IMR-90 (cell line): ENCODE measurements at regions not wholly inside any gene's neighbourhood (a gene's known extent, or its start where the extent isn't known, plus 50 kb on each side); places are given as distances from the start of the nearest gene placed in this dataset.

Source experiments
- ATAC-seq: fragments of 200-7000 bp; cut with Tn5 transposase; 2 replicates; pipeline ENCODE4 v1.9.1; 2020; ENCODE audit warnings: low read depth, mild to moderate bottlenecking, moderate library complexity
- BruUV-seq: library from RNA; stranded (reverse); fragments of 400-500 nt; replicated peaks from 2 replicates; lab custom pipeline; 2021; lab: Mats Ljungman, UMichigan
- CTCF ChIA-PET: fragments of 300-600 bp; formaldehyde crosslinking; extraction: SDS; loops from one replicate; lab custom pipeline; 2021; ENCODE audit warnings: antibody characterized with exemption; lab: Yijun Ruan, JAX
- POLR2A ChIA-PET: fragments of 300-600 bp; sonication (Branson Sonifier 250); formaldehyde crosslinking; loops from one replicate; lab custom pipeline; 2022; ENCODE audit warnings: antibody characterized with exemption; ENCODE audit not compliant: unreplicated experiment; lab: Charles Lee
- DNase-seq: peaks from one replicate; pipeline ENCODE4 v3.0.0; 2013
- H2AFZ ChIP-seq: replicated peaks from 2 replicates; pipeline ENCODE3; 2013; ENCODE audit warnings: low read length, mild to moderate bottlenecking; ENCODE audit not compliant: poor library complexity
- H2AK5ac ChIP-seq: 2 replicates; pipeline ENCODE4 v1.6.1; 2013; ENCODE audit warnings: low read depth, low read length, inconsistent platforms
- H2AK9ac ChIP-seq: replicated peaks from 2 replicates; pipeline ENCODE3; 2013; ENCODE audit warnings: mild to moderate bottlenecking, low read depth, low read length, moderate library complexity; ENCODE audit not compliant: poor library complexity
- H2BK120ac ChIP-seq: 2 replicates; pipeline ENCODE4 v1.6.1; 2013; ENCODE audit warnings: low read depth, low read length, inconsistent platforms
- H2BK15ac ChIP-seq: 3 replicates; pipeline ENCODE4 v1.6.1; 2013; ENCODE audit warnings: low read depth, low read length, inconsistent platforms
- H2BK20ac ChIP-seq: 2 replicates; pipeline ENCODE4 v1.6.1; 2013; ENCODE audit warnings: low read depth, mild to moderate bottlenecking, inconsistent platforms, low read length, moderate library complexity
- H2BK5ac ChIP-seq: 2 replicates; pipeline ENCODE4 v1.6.1; 2013; ENCODE audit warnings: mild to moderate bottlenecking, low read depth, low read length, inconsistent platforms; ENCODE audit not compliant: poor library complexity, severe bottlenecking
- H3K14ac ChIP-seq: replicated peaks from 2 replicates; pipeline ENCODE4 v1.6.1; 2013; ENCODE audit warnings: low read depth, low read length, inconsistent platforms
- H3K18ac ChIP-seq: 2 replicates; pipeline ENCODE4 v1.6.1; 2013; ENCODE audit warnings: low read depth, low read length, control low read depth
- H3K23ac ChIP-seq: 2 replicates; pipeline ENCODE4 v1.6.1; 2013; ENCODE audit warnings: low read depth, low read length, inconsistent platforms
- H3K27ac ChIP-seq: 2 replicates; pipeline ENCODE4 v1.5.1; 2013; ENCODE audit warnings: mild to moderate bottlenecking, control low read depth, low read length; ENCODE audit not compliant: insufficient read depth
- H3K27me3 ChIP-seq: 2 replicates; pipeline ENCODE4 v1.6.1; 2013; ENCODE audit warnings: low read length; ENCODE audit not compliant: control insufficient read depth, insufficient read depth
- H3K36me3 ChIP-seq: 2 replicates; pipeline ENCODE4 v1.6.1; 2013; ENCODE audit warnings: low read length, mixed read lengths; ENCODE audit not compliant: control insufficient read depth, insufficient read depth
- H3K4ac ChIP-seq: 2 replicates; pipeline ENCODE4 v1.6.1; 2013; ENCODE audit warnings: low read depth, low read length, inconsistent platforms
- H3K4me1 ChIP-seq: 2 replicates; pipeline ENCODE4 v1.6.1; 2013; ENCODE audit warnings: low read length, mixed read lengths; ENCODE audit not compliant: control insufficient read depth, insufficient read depth
- H3K4me2 ChIP-seq: 2 replicates; pipeline ENCODE4 v1.6.1; 2013; ENCODE audit warnings: low read depth, mild to moderate bottlenecking, control low read depth, low read length, moderate library complexity
- H3K4me3 ChIP-seq: 2 replicates; pipeline ENCODE4 v1.5.1; 2013; ENCODE audit warnings: low read depth, mild to moderate bottlenecking, control low read depth, low read length, moderate library complexity; ENCODE audit not compliant: insufficient read depth
- H3K56ac ChIP-seq: 2 replicates; pipeline ENCODE4 v1.6.1; 2013; ENCODE audit warnings: low read length, inconsistent platforms; ENCODE audit not compliant: insufficient read depth; ENCODE audit errors: extremely low read depth
- H3K79me1 ChIP-seq, 2 experiments: 2 replicates each; pipeline ENCODE4 v1.6.1; 2013; ENCODE audit warnings: low read length in 2 of 2, inconsistent platforms in 1 of 2, low read depth in 1 of 2
- H3K9ac ChIP-seq: 2 replicates; pipeline ENCODE4 v1.6.1; 2013; ENCODE audit warnings: low read depth, low read length, control low read depth
- H3K9me1 ChIP-seq: 2 replicates; pipeline ENCODE4 v1.6.1; 2013; ENCODE audit warnings: low read length, inconsistent platforms; ENCODE audit not compliant: insufficient read depth
- H3K9me3 ChIP-seq: 2 replicates; pipeline ENCODE4 v1.6.1; 2013; ENCODE audit warnings: low read length; ENCODE audit not compliant: control insufficient read depth, insufficient read depth
- H4K20me1 ChIP-seq: 2 replicates; pipeline ENCODE4 v1.6.1; 2013; ENCODE audit warnings: low read length, inconsistent platforms; ENCODE audit not compliant: insufficient read depth
- H4K5ac ChIP-seq: 2 replicates; pipeline ENCODE4 v1.6.1; 2013; ENCODE audit warnings: mild to moderate bottlenecking, low read depth, low read length, control low read depth
- H4K8ac ChIP-seq, 2 experiments: 2 replicates each; pipeline ENCODE4 v1.6.1; 2013; ENCODE audit warnings: low read depth in 2 of 2, low read length in 2 of 2, control low read depth in 1 of 2, inconsistent platforms in 1 of 2
- H4K91ac ChIP-seq: 2 replicates; pipeline ENCODE4 v1.6.1; 2013; ENCODE audit warnings: low read depth, low read length, inconsistent platforms; ENCODE audit not compliant: insufficient read depth
- CTCF ChIP-seq: conservative IDR thresholded peaks from 2 replicates; pipeline ENCODE4 v1.5.1; 2012; ENCODE audit warnings: mild to moderate bottlenecking, low read depth, low read length, improper control_type of control experiment
- RCOR1 ChIP-seq: IDR thresholded peaks from 2 replicates; pipeline ENCODE4 v1.6.1; 2012; ENCODE audit warnings: mild to moderate bottlenecking, low read length, improper control_type of control experiment; ENCODE audit not compliant: insufficient replicate concordance
- WGBS, 2 experiments: methylation state at CpG; one replicate each; pipeline versions ENCODE4 v1.1.5 to v1.1.7; 2013; ENCODE audit warnings: missing lambda C conversion rate in 2 of 2; ENCODE audit not compliant: insufficient read length in 1 of 2; ENCODE audit errors: extremely low coverage in 2 of 2; 5-methylcytosine and 5-hydroxymethylcytosine counted together
- dilution Hi-C: fragments of 300-500 bp; cut with HindIII; formaldehyde crosslinking; loops from one replicate; pipeline ENCODE4 v1.14.3; 2018; ENCODE audit warnings: low sequenced_read_pairs; ENCODE audit not compliant: unreplicated experiment
- in situ Hi-C: fragments of 300-500 bp; cut with MboI; formaldehyde crosslinking; loops from 3 replicates; pipeline ENCODE4 v1.14.3; 2019; ENCODE audit warnings: low sequenced_read_pairs, inconsistent platforms, mixed read lengths
- intact Hi-C: fragments of 100-400 bp; cut with micrococcal nuclease; formaldehyde crosslinking; loops from 2 replicates; pipeline ENCODE4 v1.10.0; 2022

- WGBS, 2 experiments: 60% methylated on average over 1 of the region's 2 CpGs; no CpG with 5 or more reads in 1 of the 2 experiments
- no peak overlapping the region for H2BK15ac ChIP-seq
- H4K20me1 ChIP-seq: peaks cover 5% of the 10 kb centered on the region; the same call in 1 of the 2 replicates
- H3K4me3 ChIP-seq: no peak overlapping the region
- DNase-seq (no peak), ATAC-seq (no peak)
- 0 out of 2 replicates have a peak overlapping the region, but pooled peaks have one; percentile 1 for H3K14ac ChIP-seq
- dilution Hi-C loops (no loop called here), intact Hi-C loops (no loop called here), in situ Hi-C loops (no loop called here)
- peaks cover 17% of the 10 kb centered on the region for H3K9me1 ChIP-seq
- H3K18ac ChIP-seq: no peak overlapping the region
- H3K79me1 ChIP-seq: peaks cover 0 to 4% of the 10 kb centered on the region in 2 experiments; a peak in 1 of 4 replicates
- 0 out of 2 replicates have a peak overlapping the region, but pooled peaks have one; percentile 92 for H2AK5ac ChIP-seq
- no peaks in the 10 kb centered on the region for H3K27me3 ChIP-seq
- H4K91ac ChIP-seq: peak overlapping the region; percentile 50; the same call in 1 of the 2 replicates
- H2BK20ac ChIP-seq: peak overlapping the region; percentile 46; the same call in 1 of the 2 replicates
- TF ChIP-seq RCOR1 (no peak), CTCF (0 out of 2 replicates have a peak, but pooled peaks have one; percentile 13)
- ChIA-PET CTCF (interaction anchor here (0.7 kb wide), 1 partner anchor 47 kb away, joined by 4 read pairs; no protein-coding TSS in a partner anchor), POLR2A (no interaction called here)
- H2AFZ ChIP-seq: peak overlapping the region; percentile 60
- H3K56ac ChIP-seq: no peak overlapping the region
- H3K9me3 ChIP-seq: peaks cover 2% of the 10 kb centered on the region
- H2AK9ac ChIP-seq: no peak overlapping the region
- H2BK120ac ChIP-seq: peak overlapping the region; percentile 38; the same call in 1 of the 2 replicates
- peaks cover 14% of the 10 kb centered on the region for H3K4me1 ChIP-seq
- no peak overlapping the region for H4K8ac ChIP-seq
- no peak overlapping the region for H2BK5ac ChIP-seq
- BruUV-seq: no TSS peak
- H3K27ac ChIP-seq: no peak overlapping the region
- H3K4ac ChIP-seq: peak overlapping the region; percentile 74
- no peak overlapping the region for H4K5ac ChIP-seq
- no peaks in the 10 kb centered on the region for H3K36me3 ChIP-seq
- no peak overlapping the region for H3K9ac ChIP-seq
- H3K23ac ChIP-seq: no peak overlapping the region
- H3K4me2 ChIP-seq: no peak overlapping the region
These were observed 68.3 kb upstream of the BCAR3 start for GRCh38 chr1:93749894-93750301.
